GOT3 (cell line): ENCODE measurements at regions not wholly inside any gene's neighbourhood (a gene's known extent, or its start where the extent isn't known, plus 50 kb on each side); places are given as distances from the start of the nearest gene placed in this dataset.
"Not testable (repeated sequence)": the region's sequence is repeated elsewhere in the genome, so short reads cannot be mapped to it uniquely, and the experiment has no call there.

Experiments used
- DNase-seq: peaks from one replicate; lab custom pipeline; 2025; ENCODE audit warnings: mixed read lengths; lab: John Stamatoyannopoulos, UW

- DNase-seq = no peak
Measured at GRCh38 chr12:119931402-119931801, 54.3 kb upstream of the CIT start.

DNA sequence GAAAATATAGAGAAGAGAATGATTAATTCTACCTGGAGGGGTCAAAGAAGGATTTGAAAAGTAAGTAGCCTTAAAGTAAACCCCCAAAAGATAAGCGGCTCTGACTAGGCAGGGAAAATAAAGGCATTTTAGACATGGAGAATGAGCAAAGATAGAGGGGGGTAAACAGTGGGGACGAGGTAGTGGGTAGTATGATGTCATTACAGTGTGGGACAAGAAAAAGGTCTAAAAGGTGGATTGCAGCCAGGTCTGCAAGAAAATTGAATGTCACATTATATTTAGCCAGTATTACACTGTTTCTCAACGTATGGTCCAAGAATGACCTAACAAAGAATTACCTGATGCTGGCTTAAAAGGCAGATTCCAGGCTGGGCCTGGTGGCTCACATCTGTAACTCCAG, 55.8 kb upstream of the CIT start:
- no peak for DNase-seq

DNA sequence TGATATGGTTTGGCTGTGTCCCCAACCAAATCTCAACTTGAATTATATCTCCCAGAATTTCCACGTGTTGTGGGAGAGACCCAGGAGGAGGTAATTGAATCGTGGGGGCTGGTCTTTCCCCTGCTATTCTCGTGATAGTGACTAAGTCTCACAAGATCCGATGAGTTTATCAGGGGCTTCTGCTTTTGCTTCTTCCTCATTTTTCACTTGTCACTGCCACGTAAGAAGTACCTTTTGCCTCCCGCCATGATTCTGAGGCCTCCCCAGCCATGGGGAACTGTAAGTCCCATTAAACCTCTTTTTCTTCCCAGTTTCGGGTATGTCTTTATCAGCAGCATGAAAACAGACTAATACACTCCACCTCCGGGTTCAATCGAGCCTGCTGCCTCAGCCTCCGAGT, 54.3 kb upstream of the BICDL1 start:
- DNase-seq = not testable (repeated sequence)

DNA sequence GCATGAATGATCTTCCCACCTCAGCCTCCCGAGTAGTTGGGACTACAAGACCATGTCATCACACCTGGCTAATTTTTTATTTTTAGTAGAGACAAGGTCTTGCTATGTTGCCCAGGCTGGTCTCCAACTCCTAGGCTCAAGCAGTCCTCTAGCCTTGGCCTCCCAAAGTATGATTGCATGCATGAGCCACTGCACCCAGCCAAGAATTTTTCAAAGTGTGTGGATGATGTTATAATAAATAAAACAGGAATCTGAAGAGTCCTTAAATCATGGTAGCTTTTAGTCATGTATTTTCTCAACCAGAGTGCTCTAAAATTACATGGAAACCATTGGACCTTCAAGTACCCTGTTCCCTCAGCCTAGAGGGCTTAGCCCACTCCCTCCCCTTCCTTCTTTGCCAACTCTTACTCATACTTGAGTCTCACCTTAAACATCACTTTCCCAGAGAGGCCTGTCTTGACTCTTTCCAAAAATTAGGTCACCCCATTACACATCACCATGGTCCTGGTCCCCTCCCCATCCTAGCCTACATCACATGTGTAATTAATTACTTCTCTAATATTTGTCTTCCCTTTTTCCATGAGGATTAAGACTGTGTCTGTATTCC, 52.2 kb upstream of the BICDL1 start:
- no peak for DNase-seq

DNA sequence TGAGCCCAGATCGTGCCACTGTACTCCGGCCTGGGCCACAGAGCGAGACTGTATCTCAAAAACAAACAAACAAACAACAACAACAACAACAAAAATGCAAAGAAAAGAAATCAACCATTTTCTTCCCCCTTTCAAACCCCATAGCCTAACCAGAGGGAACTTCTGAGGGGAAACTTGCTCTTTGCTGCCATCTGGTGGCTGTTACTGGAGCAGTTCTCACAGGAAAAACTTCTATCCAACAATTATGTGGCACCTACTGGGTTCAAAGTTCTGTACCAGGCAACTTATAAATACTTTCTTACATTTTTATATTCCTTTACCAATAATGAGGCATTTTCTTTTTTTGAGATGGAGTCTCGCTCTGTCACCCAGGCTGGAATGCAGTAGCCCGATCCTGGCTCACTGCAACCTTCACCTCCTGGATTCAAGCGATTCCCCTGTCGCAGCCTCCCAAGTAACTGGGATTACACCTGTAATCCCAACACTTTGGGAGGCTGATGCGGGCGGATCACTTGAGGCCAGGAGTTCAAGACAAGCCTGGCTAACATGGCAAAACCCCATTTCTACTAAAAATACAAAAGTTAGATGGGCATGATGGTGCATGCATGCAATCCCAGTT, 50.9 kb upstream of the BICDL1 start:
- DNase-seq = peak; percentile 3
